Ecto neural progenitor cell (in vitro differentiated cells): ENCODE measurements at regions not wholly inside any gene's neighbourhood (a gene's known extent, or its start where the extent isn't known, plus 50 kb on each side); places are given as distances from the start of the nearest gene placed in this dataset.

Source experiments
- DNase-seq: peaks from one replicate; pipeline ENCODE4 v3.0.0-alpha.2; 2018; ENCODE audit warnings: low spot score

DNA sequence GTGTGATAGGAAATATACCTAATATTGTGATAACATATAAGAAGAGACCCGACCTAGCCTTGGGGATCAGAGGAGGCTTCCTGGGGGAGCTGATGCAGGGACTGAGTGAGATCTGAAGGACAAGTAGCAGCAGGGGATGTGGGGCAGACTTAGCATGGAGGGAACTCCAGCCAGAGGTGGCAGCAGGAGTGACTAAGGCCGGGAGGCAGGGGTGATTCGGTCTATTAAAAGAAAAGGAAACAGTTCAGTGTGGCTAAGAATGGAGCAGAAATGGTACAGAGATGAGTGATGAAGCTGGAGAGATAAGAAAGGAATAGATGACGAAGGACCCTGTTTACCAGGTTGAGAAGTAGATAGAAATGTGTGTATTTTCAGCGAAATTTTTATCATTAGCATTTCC lies 408.8 kb downstream of the ENC1 start:
- DNase-seq = no peak

DNA sequence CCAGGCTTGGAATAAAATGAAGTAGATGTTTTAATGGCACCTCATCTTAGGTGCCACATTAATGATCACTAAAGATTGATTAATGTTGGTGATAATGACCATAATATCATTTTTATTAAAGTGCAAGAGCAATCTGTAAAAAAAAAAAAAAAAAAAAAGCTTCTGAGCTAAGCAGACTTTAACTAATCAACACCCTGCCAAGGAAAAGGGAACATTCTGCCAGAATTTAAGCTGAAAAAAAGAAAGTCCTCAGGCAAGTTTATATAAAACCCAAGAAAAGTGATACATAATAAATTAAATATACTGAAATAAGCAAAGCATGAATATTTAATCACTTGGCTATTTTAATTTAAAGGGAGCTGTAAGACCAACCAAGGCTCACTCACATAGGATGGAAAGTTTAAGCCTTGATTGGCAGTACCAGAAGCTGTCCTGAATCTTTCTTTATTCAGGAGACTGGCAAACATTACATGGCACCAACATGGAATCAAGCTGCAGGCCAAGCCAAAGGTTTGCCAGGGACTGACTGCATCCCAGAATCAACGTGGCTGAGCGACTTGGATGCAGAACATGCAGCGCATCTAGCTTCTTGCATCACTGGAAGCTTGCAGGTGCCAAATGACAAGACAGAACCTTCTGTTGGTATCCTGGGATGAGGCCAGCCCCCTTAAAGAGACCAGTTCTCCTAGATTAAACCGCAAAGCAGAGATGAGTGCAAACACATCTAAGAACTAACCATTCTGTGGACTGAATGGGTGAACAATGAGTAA lies 413.6 kb downstream of the ENC1 start:
- no peak for DNase-seq

DNA sequence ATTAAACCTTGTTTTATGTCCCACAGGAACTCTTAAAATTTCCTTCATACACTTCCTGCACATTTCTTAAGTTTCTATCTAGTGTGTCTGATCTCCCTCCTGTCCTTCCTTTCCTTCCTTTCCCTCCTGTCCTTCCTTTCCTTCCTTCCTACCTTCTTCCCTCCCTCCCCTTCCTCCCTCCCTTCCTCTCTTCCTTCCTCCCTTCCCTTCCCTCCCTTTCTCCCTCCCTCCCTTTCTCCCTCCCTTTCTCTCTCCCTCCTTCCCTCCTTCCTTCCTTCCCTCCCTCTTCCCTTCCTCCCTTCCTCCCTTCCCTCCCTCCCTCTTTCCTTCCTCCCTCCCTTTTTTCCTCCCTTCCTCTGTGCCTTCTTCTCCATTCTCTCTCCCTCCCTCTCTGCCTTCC lies 414.9 kb downstream of the ENC1 start:
- DNase-seq = no peak

DNA sequence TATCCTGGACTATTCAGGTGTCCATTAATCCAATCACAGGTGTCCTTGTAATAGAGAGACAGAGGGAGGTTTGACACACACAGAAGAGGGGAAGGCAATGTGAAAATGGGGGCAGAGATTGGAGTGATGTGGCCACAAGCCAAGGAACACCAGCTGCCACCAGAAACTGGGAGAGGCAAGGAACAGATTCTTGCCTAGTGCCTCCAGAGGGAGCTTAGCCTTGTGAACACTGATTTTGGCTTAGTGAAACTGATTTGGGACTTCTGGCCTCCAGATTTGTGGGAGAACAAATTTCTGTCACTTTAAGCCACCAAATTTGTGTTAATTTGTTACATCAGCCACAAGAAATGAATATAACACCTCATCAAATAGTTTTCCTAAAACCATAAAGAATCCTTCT lies 416.2 kb downstream of the ENC1 start:
- no peak for DNase-seq

DNA sequence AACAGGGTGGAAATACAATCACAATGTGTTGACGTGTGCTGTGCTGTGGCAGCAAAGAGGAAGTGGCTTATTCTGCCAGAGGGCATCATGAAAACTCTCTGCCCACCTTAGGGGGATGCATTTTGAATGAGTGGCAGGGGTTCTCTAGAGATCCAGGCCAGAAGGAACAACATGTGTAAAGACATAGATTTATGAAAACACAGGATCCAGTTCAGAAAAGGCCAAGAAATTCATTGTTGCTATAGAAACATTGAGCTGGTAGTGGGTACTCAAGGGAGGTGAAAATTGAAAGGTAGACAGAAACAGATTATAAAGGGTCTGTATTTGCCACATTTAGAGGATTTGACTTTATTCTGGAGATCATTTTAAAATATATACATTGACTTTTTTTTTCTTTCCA lies 417.7 kb downstream of the ENC1 start:
- DNase-seq = no peak

DNA sequence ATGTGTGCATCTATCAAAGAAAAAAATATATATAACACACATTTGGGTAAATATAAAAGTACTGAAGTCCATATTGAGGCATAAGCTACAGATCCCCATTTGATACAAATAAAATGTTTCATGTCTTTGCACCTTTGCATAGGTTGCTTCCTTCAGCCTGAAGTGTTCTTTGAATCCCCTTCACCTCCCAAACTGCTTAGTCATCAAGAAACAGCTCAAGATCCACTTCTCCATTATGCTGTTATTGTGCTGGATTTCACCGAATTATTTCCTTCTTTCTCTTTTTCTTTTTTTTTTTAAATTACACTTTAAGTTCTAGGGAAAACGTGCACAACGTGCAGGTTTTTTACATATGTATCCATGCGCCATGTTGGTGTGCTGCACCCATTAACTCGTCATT lies 419.1 kb downstream of the ENC1 start:
- no peak for DNase-seq

DNA sequence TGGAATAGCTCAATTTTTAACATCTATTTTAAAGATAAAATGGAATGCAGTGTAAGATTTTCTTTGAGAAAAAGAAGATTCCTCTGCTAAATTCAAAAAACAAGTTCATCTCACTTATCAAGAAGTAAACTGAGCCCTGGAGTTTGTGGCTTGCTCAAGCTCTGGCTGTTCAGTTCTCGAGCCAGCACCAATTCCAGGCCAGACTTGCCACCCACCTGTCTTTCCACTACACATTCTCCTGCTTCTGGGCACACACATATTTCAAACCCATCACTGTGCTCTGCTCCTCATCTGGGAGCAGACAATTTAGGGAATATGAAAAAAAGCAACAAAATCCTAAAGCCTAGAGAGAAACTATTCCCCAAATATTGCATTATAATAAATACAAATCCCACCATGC lies 424.5 kb downstream of the ENC1 start:
- DNase-seq = no peak

DNA sequence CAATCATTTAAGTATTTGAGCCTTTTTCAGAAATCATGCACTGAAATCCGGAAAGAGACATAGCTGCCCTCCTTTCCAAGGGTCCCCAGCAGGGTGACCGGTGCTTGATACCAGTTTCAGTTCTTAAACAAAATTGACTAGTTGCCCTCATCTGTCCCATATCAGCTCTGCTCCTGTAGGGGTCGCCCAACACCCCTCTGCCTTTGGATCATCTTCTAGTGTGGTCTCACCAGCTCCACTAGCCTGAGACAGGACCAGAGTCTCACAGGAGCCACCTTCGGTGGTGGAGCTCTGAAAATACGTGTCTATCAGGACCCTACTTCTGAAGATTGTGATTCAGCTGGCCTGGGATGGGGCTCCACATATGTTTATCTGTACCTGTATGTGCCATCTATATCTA lies 428.2 kb downstream of the ENC1 start:
- no peak for DNase-seq

DNA sequence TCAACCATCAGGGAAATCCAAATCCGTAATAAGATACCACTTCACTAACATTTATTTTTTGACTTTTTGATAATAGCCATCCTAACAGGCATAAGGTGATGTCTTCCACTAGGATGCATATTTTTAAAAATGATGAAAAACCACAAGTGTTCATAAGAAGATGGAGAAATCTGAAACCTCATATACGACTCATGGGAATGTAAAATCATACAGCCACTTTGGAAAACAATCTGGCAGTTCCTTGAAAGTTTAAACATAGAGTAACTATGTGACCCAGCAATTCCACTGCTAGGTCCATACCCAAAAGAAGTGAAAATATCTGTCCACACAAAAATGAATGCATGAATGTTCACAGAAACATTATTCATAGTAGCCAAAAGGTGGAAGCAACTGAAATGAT lies 431.0 kb downstream of the ENC1 start:
- DNase-seq = no peak

DNA sequence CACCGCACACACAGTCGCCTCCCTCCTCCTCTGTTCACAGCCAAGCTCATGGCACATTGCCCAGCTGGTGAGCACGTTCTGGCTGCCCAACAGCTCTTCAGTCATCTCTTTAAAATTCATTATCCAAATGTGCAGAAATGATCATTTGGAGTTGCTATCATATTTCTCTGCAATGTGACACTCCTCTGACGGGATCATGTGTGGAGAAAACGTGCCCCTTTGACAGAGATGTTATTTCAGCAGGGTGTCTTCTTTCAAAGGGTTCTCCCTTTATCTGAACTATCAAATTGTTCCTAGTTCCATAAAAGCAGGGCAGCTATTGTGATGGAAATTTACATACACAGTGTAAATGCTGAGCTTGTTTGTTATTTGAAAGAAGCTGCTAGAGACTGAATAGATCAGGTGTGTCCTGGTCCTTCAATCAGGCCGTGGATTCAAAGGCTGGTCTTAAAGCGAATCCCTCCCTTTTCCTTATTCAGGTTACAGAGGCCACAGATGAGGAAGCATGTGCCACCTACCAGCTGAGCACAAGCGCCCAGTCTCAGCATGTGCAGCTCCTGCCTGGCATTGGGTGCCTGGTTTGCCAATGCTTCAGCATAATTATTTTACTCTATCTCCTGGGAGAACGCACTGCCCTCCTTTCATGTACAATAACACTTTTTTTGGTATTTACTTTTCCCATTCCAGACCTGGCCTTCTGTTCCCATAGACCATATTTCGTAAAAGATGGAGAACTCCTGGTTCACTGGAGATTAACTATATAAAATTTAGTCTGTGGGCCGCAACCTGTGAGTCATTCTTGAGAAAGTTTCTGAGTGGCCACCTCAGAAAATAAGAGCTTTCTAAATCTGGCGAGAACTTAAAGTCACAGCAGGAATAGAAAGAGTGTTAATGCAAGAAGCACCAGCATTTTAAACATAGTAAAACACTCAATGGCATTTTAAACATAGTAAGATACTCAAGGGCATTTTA lies 433.7 kb downstream of the ENC1 start:
- DNase-seq = no peak

DNA sequence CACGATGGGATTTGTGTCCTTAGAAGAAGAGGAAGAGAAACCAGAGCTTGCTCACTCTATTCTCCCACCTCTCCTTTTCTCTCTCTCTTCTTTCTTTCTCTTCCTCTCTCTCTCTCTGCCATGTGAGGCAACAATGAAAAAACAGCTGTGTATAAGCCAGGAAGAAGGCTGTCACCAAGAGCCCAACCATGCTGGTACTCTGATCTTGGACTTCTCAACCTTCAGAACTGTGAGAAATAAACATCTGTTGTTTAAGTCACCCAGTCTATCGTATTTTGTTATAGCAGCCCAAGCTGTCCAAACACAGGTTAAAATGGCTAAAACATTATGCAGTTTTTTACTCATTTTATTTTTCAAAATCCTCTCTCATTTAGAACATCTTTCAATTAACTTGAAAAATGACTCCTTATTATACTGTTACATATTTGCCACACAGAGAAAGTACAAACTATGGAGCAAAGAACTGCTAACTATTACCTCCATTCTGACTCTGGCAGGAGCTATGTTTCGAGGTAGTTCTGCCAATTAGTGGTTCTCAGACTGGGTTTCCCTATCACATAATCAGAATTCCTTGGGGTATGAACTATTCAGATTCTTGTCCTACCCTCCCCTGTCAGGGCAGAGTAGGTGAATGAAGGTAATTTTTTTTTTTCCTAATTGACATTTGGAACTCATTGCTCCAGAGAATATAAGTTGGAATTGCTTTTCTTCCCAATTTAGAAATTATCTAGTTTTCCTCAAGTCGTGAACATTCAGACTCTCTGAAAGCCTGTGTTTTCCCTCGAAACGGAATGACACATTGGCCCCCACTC lies 434.6 kb downstream of the ENC1 start:
- no peak for DNase-seq

DNA sequence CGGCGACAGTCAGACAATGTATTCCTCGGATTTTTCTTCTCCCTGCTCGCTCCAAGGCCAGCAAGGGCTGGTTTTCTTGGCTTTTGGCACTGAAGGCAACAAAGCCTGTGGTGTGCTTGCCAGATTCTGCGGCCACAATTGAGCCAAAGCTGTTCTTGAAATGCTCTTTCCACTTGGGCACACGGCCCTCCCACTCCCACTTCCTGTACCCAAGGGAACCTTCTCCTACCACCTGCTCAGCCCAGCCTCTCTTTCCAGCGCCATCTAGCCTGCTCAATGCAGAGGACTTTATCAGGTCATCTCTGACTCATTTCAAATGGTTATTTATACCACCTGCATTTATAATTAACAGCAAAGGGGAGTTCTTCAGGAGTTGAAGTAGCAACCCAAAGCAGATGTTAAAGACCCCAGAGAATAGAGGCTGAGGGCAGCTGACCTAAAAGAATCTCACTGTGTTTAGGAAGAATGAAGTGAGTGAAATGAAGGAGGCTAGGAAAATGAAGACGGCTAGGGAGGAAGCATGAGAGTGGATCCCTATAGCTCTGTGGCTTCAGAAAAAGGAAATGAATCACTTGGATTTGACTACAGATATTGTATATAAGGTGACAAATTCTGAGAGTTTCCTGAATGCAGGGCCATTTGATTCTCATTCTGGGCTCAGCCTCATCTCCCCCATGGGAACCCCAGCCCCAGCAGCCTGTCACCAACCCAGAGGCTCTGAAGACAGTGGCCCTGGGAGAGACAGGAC lies 439.0 kb downstream of the ENC1 start:
- DNase-seq = no peak

DNA sequence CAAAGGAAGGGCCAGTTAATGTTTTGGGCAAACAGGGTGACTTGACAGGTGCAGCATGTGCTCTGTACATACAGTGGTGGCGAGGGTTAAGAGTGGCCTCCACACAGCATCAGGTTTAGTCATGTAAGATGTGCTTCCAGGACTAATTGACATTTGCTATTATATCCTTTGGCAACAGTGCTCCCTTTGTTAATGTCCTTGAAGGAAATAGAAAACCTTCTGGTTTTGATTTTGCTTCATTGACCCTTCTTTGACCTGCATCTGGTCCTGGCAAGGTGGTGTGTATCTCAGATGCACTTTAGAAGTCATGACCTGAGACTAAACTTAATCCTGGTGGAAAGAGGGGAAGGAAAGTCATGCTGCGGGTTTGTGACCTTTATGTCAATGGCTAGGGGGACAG lies 440.0 kb downstream of the ENC1 start:
- DNase-seq = no peak

DNA sequence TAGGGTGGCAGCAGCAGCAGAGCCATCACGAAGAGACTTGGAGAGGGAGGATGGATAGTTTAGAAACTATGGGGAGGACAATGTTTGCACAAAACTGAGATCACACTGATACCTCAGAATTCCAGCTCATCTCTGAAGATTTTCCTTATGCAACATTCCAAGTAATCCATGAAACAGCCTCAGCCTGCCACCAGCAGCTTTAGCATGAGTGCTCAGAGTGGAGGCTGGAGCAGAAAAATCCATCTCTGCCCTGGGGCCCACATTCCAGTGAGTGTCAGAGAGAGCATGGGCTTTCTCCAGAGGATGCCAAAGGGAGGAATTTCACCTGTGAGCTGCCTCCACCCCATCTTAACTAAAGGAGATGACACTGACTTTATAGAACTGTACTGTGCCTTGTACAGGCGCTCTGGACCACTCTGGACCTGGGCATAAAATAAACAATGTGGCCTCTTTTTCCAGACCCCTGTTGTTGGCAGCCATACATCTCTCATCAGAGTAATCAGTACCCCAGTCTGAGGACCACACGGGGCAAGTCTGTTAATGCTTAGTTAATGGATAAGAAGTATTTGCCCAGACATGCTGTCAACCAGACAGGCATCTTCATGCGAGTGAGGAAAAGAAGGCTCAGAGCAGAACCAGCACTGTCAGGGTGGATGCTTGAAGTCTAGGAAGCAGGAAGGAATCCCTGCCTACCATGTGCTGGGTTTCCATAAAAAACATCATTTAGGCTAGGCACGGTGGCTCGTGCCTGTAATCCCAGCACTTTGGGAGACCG lies 440.9 kb downstream of the ENC1 start:
- DNase-seq = no peak

DNA sequence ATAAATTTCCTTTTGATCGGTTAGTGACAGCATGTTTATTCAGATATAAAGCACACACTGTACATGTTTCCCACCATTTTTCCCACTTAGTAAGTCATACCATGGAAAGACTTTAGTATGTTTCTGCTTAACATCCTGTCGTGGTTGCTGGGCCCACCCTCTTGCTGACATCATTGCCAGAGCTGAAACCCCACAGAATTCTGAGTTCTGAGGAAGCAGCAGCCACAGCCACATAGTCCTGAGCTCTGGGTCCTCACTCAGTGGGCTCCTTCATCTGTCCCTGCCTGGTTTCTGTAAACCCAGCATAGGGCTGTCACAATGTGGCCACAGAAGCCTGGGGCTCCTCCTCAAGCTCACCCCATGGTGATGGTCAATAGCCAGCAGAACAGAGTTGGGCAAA lies 441.5 kb downstream of the ENC1 start:
- no peak for DNase-seq

DNA sequence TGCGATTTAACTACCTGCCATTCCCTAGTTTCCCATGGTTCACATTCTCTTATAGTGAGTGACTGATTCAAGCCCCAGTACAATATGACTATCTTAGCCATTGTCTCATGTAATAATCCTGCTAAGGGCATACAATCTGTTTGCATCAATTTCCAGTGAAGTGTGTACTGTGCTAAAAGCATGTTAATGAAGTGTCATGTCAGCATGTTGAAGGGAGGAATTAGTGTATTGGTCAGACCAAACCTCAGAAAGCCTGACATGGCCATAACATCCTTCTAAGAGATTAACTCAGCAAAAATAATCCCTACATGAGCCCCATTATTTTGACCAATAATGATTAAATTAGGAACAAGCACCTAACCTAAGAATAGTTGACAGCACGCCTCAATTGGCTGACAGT lies 442.4 kb downstream of the ENC1 start:
- DNase-seq = no peak

DNA sequence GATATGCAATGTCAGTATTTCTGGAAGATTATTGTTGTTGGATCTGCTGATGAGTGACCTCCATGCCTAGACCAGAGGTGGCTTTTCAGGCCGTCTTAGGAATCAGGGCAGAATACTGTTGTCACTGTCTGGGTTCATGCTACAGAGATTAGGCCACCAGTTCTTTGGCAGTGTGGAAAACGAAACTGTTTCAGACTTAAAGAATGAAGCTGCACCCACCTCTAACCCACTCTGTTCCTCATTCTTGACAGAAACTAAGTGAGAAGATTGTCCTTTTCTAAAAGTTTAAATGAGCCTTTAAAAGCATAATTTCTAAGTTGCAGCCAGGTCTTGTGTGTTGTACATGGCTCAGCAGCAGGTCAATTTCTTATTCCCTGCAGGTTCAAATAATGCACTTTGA lies 444.3 kb downstream of the ENC1 start:
- no peak for DNase-seq

DNA sequence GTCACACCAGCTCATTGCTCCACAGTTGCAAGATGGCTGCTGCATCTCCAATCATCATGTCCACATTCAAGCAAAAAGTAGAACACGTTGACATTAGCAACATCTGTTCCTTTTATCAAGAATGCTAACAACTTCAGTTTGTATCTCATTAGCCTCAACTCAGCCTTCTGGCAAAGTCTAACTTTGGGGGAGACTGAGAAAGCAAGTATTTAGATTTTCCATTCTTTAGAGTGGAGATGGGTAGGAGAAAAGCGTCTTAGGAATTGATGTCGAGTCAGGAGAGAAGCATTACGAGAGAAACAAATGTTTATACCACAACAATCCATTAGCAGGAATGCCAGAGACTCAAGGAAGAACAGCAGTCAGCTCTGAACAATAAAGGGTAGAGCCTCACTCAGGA lies 446.3 kb downstream of the ENC1 start:
- DNase-seq = no peak

DNA sequence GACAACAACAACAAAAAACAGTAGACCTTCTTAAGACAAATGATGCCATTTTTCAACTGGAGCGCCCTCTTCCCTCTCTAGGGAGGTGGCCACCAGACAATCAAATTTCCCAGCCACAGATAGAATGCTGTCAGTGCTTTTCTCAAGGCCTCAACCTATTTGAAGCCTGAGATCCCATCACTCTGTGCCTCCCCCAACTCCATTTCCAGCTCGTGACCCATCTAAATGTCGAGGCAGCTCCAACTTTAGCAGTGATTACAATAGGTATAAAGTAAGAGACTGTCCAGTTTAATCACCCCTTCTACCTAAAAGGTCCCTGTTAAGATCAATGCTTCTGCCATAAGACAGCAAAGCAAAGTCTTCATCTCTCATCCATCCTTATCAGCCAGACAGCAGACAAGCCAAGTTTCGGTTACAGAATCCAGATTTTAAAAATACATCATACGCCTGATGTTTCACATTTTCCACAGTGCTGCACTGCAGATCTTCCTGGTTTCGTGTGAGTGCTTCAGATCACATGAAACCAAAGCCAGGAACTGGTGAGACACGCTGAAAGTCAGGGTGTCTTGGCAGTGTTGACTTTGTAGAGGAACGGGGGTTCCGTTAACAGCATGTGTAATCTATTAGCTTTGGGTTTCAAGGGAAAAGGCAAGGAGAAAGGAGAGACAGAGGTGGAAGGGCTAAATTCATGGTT lies 447.8 kb downstream of the ENC1 start:
- DNase-seq = no peak

DNA sequence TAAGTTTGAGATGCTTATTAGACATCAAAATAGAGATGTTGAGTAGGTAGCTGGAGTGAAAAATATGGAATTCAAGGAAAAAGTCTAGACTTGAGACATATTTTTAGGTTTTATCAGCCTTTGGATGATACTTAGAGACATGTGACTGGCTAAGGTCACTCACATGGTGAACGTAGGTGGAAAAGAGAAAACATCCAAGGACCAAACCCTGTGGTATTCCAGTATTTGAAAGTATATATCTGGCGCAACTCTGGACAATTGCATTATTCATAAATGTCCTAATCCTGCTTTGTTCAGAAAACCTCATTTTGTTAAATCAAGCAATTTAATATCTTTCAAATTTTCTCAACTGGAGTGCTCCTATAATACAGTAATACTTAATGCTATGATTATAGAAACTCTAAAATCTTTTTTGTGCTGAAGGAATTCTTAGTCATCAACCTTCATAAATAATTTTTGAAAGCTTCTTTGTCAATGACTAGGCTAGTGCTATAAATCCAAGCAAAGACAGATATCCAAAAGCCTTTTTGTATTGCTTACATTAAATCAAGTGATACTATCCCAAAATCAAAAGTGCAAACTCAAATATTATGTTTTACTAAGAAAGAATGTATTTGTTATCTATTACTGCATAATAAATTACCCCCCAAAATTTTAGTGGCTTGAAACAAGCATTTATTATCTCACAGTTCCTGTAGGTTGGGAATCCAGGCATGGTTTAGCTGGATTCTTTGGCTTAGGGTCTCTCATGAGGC lies 452.0 kb downstream of the ENC1 start:
- no peak for DNase-seq
